ENCODE measurements at regions not wholly inside any gene's neighbourhood (a gene's known extent, or its start where the extent isn't known, plus 50 kb on each side); places are given as distances from the start of the nearest gene placed in this dataset.

- H3K27me3 Mint-ChIP-seq (ENCODE audit: low read depth in 3 of 3) = peaks cover 3 to 4% (median 3%) of the 10 kb centered on the region in 3 donors
- H3K36me3 ChIP-seq (replicated peaks in 1 of 2; ENCODE audit: control insufficient read depth in 1 of 2, insufficient read depth in 2 of 2, low read length in 2 of 2) = no peaks in the 10 kb centered on the region
- no peak overlapping the region for H3K27ac ChIP-seq (ENCODE audit: low read depth in 1 of 2, low read length in 2 of 2)
- H3K9me3 Mint-ChIP-seq = peaks cover 0 to 2% (median 0%) of the 10 kb centered on the region in 7 donors
- no peaks in the 10 kb centered on the region for H3K27me3 ChIP-seq (ENCODE audit: control insufficient read depth in 2 of 2, insufficient read depth in 2 of 2, low read length in 2 of 2)
- TF ChIP-seq CTCF (IDR thresholded peaks at IDR 0.05) = no peak
- H3K36me3 Mint-ChIP-seq = no peaks in the 10 kb centered on the region
- no peaks in the 10 kb centered on the region for H3K4me1 ChIP-seq (ENCODE audit: control insufficient read depth in 1 of 2, insufficient read depth in 2 of 2, low read length in 2 of 2)
- intact Hi-C loops (cut with micrococcal nuclease) = no loop called here
- H3K9ac ChIP-seq (ENCODE audit: insufficient read depth, low read length, poor library complexity, severe bottlenecking) = no peak overlapping the region
- no peaks in the 10 kb centered on the region for H3K9me3 ChIP-seq (replicated peaks in 1 of 2; ENCODE audit: control insufficient read depth in 1 of 2, insufficient read depth in 1 of 2, low read length in 2 of 2)
- no CpG with 5 or more reads among the region's 1 CpG for WGBS (ENCODE audit: insufficient coverage)
- DNase-seq = no peak
- no peak overlapping the region for H3K4me2 ChIP-seq (replicated peaks; ENCODE audit: extremely low read depth, low read length, poor library complexity, severe bottlenecking)
- H4K20me1 ChIP-seq (ENCODE audit: insufficient read depth, low read length) = no peaks in the 10 kb centered on the region
- H3K27ac Mint-ChIP-seq = no peak overlapping the region
- H2AFZ ChIP-seq (ENCODE audit: insufficient read depth, low read depth, low read length, poor library complexity, severe bottlenecking) = no peak overlapping the region
- H3K4me3 Mint-ChIP-seq = no peak overlapping the region
- H3K79me2 ChIP-seq (ENCODE audit: insufficient read depth, low read length) = no peaks in the 10 kb centered on the region
- H3K4me1 Mint-ChIP-seq = no peaks in the 10 kb centered on the region
- H3K4me3 ChIP-seq (replicated peaks in 1 of 3; ENCODE audit: low read depth in 2 of 3, low read length in 3 of 3) = no peak overlapping the region
Measured at GRCh38 chr5:38719403-38719802, 126.4 kb upstream of the OSMR start.

- Histone ChIP-seq H4K20me1 (ENCODE audit: insufficient read depth, low read length) (no peaks in the 10 kb centered on the region), H2AFZ (ENCODE audit: insufficient read depth, low read depth, low read length, poor library complexity, severe bottlenecking) (no peak overlapping the region), H3K9me3 (replicated peaks in 1 of 2; ENCODE audit: control insufficient read depth in 1 of 2, insufficient read depth in 1 of 2, low read length in 2 of 2) (no peaks in the 10 kb centered on the region), H3K4me2 (replicated peaks; ENCODE audit: extremely low read depth, low read length, poor library complexity, severe bottlenecking) (no peak overlapping the region), H3K4me3 (replicated peaks in 1 of 3; ENCODE audit: low read depth in 2 of 3, low read length in 3 of 3) (no peak overlapping the region), H3K27ac (ENCODE audit: low read depth in 1 of 2, low read length in 2 of 2) (no peak overlapping the region), H3K27me3 (ENCODE audit: control insufficient read depth in 2 of 2, insufficient read depth in 2 of 2, low read length in 2 of 2) (no peaks in the 10 kb centered on the region), H3K9ac (ENCODE audit: insufficient read depth, low read length, poor library complexity, severe bottlenecking) (no peak overlapping the region), H3K4me1 (ENCODE audit: control insufficient read depth in 1 of 2, insufficient read depth in 2 of 2, low read length in 2 of 2) (no peaks in the 10 kb centered on the region), H3K36me3 (replicated peaks in 1 of 2; ENCODE audit: control insufficient read depth in 1 of 2, insufficient read depth in 2 of 2, low read length in 2 of 2) (no peaks in the 10 kb centered on the region), H3K79me2 (ENCODE audit: insufficient read depth, low read length) (no peaks in the 10 kb centered on the region)
- H3K27me3 Mint-ChIP-seq (ENCODE audit: low read depth in 3 of 3) = peaks cover 2 to 3% (median 3%) of the 10 kb centered on the region in 3 donors
- no peak for DNase-seq
- H3K4me3 Mint-ChIP-seq = no peak overlapping the region
- intact Hi-C loops (cut with micrococcal nuclease) = no loop called here
- TF ChIP-seq CTCF (IDR thresholded peaks at IDR 0.05) = no peak
- H3K9me3 Mint-ChIP-seq = peaks cover 0 to 2% (median 0%) of the 10 kb centered on the region in 7 donors
- H3K27ac Mint-ChIP-seq = no peak overlapping the region
- no peaks in the 10 kb centered on the region for H3K36me3 Mint-ChIP-seq
- WGBS (ENCODE audit: insufficient coverage) = 80% methylated on average over 2 of the region's 3 CpGs
- H3K4me1 Mint-ChIP-seq = no peaks in the 10 kb centered on the region
Measured at GRCh38 chr5:38719916-38720315, 125.9 kb upstream of the OSMR start.

Data from CD14-positive monocyte (primary cell).